Ishikawa (cell line): ENCODE measurements at regions not wholly inside any gene's neighbourhood (a gene's known extent, or its start where the extent isn't known, plus 50 kb on each side); places are given as distances from the start of the nearest gene placed in this dataset.

Experiments
- CEBPB ChIP-seq: IDR thresholded peaks from 2 replicates; pipeline ENCODE4 v1.6.1; 2012
- CREB1 ChIP-seq: IDR thresholded peaks from 2 replicates; pipeline ENCODE4 v1.6.1; 2012; ENCODE audit warnings: low read depth
- EGR1 ChIP-seq: IDR thresholded peaks from 2 replicates; pipeline ENCODE4 v1.6.1; 2012
- EP300 ChIP-seq: IDR thresholded peaks from 2 replicates; pipeline ENCODE4 v1.6.1; 2012; ENCODE audit warnings: borderline replicate concordance
- FOXM1 ChIP-seq: IDR thresholded peaks from 2 replicates; pipeline ENCODE4 v1.6.1; 2012; ENCODE audit warnings: low read depth, borderline replicate concordance
- NFIC ChIP-seq: IDR thresholded peaks from 2 replicates; pipeline ENCODE4 v1.6.1; 2012
- RAD21 ChIP-seq: IDR thresholded peaks from 2 replicates; pipeline ENCODE4 v1.6.1; 2012; ENCODE audit warnings: low read depth
- TAF1 ChIP-seq: IDR thresholded peaks from 2 replicates; pipeline ENCODE4 v1.6.1; 2012; ENCODE audit warnings: low read depth, mild to moderate bottlenecking
- TCF12 ChIP-seq: IDR thresholded peaks from 2 replicates; pipeline ENCODE4 v1.6.1; 2012; ENCODE audit warnings: low read depth
- TEAD4 ChIP-seq: IDR thresholded peaks from 2 replicates; pipeline ENCODE4 v1.6.1; 2012
- YY1 ChIP-seq: IDR thresholded peaks from 2 replicates; pipeline ENCODE4 v1.6.1; 2012; ENCODE audit warnings: low read depth
- ZBTB7A ChIP-seq: IDR thresholded peaks from 2 replicates; pipeline ENCODE4 v1.6.1; 2012; ENCODE audit warnings: low read depth
- TF ChIP-seq, protein P1 (sequence below): IDR thresholded peaks from 2 replicates; pipeline ENCODE4 v1.6.1; 2012; ENCODE audit warnings: low read depth, mild to moderate bottlenecking
- TF ChIP-seq, protein P2 (sequence below): IDR thresholded peaks from 2 replicates; pipeline ENCODE4 v1.6.1; 2012
- TF ChIP-seq, protein P3 (sequence below): IDR thresholded peaks from 2 replicates; pipeline ENCODE4 v1.6.1; 2012

DNA sequence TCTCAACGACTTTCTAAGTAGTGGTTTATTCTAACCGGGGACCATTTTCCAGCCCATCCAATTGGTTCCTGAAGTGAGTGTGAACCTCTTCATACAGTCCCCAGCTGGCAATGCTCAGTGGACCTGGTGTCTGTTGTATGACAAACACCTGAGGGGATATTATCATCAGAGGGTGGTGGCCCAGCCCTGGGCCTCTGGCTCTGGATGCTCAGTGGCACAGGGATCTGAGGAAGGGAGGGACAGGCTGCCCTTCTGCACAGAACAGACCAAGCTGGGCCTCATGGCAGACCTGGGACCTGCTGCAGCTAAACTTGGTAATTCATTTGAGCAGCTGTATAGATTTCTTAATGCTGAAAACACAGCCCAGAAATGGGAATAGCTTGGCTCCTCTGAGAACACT, 72.6 kb downstream of the IRX5 start:
- TF ChIP-seq TCF12: no peak
- TF ChIP-seq, protein P1, sequence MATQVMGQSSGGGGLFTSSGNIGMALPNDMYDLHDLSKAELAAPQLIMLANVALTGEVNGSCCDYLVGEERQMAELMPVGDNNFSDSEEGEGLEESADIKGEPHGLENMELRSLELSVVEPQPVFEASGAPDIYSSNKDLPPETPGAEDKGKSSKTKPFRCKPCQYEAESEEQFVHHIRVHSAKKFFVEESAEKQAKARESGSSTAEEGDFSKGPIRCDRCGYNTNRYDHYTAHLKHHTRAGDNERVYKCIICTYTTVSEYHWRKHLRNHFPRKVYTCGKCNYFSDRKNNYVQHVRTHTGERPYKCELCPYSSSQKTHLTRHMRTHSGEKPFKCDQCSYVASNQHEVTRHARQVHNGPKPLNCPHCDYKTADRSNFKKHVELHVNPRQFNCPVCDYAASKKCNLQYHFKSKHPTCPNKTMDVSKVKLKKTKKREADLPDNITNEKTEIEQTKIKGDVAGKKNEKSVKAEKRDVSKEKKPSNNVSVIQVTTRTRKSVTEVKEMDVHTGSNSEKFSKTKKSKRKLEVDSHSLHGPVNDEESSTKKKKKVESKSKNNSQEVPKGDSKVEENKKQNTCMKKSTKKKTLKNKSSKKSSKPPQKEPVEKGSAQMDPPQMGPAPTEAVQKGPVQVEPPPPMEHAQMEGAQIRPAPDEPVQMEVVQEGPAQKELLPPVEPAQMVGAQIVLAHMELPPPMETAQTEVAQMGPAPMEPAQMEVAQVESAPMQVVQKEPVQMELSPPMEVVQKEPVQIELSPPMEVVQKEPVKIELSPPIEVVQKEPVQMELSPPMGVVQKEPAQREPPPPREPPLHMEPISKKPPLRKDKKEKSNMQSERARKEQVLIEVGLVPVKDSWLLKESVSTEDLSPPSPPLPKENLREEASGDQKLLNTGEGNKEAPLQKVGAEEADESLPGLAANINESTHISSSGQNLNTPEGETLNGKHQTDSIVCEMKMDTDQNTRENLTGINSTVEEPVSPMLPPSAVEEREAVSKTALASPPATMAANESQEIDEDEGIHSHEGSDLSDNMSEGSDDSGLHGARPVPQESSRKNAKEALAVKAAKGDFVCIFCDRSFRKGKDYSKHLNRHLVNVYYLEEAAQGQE: no peak
- no peak for TF ChIP-seq ZBTB7A

DNA sequence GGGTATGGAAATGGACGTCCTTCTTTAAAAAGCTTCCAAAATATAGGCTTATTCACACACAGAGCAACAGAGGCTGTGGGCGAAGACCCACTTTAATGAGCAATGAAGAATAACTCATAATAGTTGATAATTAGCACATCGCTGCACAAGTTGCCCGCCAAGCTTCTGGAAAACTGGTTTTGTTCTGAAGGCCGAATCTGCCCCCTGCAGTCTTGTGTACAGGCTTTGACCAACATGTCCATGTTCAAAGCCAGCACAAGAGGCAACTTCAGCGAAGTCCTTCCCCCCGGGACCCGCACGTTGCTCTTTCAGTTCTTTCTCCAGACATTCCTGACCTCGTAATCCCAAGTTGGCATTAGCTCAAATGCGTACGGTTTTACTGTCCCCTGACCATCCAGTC, 73.3 kb downstream of the IRX5 start:
- TF ChIP-seq ZBTB7A (no peak), RAD21 (no peak), NFIC (no peak), TCF12 (no peak), FOXM1 (no peak), CREB1 (no peak), TEAD4 (no peak), CEBPB (no peak), EGR1 (no peak), EP300 (no peak), TAF1 (no peak), YY1 (no peak)
- TF ChIP-seq, protein P2, sequence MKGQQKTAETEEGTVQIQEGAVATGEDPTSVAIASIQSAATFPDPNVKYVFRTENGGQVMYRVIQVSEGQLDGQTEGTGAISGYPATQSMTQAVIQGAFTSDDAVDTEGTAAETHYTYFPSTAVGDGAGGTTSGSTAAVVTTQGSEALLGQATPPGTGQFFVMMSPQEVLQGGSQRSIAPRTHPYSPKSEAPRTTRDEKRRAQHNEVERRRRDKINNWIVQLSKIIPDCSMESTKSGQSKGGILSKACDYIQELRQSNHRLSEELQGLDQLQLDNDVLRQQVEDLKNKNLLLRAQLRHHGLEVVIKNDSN: no peak
- TF ChIP-seq, protein P3, sequence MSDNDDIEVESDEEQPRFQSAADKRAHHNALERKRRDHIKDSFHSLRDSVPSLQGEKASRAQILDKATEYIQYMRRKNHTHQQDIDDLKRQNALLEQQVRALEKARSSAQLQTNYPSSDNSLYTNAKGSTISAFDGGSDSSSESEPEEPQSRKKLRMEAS: no peak
- TF ChIP-seq, protein P1: no peak

DNA sequence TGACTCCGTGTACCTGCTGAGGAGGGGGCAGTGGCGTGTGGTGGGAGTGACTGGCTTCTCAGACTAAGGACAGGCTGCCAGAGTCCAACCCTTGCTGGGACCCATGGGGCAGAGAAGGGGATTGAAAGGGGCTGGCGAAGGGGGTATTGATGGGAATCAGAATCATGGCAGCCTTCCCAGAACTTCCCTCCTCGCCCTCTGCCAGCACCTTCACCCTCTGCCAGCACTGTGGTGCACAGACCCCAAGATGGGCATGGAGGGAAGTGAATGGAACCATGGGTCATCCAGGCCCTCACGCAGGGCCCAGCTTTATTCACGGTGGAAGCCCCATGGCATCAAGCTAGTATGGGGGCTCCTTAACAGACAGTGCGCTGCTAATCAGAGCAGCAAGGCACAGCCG, 76.8 kb downstream of the IRX5 start:
- TF ChIP-seq FOXM1: no peak
- TF ChIP-seq TEAD4: no peak
- no peak for TF ChIP-seq TCF12
- TF ChIP-seq NFIC: no peak
- TF ChIP-seq TAF1: no peak
- TF ChIP-seq, protein P2: no peak
- TF ChIP-seq, protein P1: no peak
- TF ChIP-seq CREB1: no peak
- no peak for TF ChIP-seq YY1

DNA sequence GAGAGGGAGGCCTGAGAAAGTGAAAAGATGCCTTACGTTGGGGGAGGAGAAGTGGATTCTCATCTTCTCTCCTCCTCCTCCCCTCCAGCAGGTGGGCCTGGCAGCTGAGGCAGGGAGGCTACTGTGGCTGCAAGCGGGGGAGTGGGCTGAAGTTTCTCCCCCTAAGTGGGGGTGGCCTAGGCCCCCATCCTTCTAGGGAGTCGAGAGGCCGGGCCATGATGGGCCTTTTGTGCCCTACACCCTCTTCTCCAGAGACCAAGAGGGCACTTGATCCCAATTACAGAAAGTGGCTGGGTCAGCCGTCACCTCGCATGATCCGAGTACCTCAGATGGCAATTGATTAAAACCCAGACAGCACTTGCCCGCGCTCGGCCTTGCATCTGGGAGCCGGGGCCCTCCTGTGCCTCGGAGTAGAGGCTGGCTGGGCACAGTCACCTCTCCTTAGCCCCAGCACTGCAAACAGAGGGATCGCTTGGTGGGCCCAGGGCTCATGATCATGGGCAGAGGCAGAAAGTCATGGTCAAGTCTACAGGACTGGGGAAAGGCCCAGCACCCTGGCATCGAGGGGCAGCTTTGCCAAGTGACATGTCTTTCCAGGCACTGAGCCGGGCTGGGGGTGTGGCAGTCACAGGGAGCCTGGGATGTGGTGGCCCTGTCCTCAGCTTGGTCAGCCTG, 78.3 kb downstream of the IRX5 start:
- TF ChIP-seq ZBTB7A (no peak), TCF12 (no peak), FOXM1 (no peak), EGR1 (no peak), TAF1 (no peak), CEBPB (no peak), TEAD4 (no peak)
- TF ChIP-seq, protein P3: no peak

DNA sequence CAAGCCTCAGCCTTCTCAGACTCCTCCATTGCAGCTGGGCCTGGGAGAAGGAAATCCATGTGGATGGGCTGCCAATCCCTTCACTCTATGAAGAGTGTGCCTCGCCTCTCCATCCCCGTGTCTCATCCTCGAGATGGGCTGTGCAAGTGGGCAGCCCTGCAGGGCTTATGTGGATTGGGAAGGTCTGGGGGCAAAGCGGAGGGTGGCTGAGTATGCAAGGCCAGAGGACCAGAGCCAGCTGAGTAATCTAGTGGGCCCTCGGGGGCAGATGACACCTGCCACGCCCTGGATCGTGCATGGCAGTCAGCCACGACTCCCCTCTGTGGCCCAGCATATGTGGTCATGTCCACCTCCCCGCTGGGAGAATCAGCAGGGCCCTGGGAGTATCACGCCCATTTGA, 78.9 kb downstream of the IRX5 start:
- no peak for TF ChIP-seq RAD21
- TF ChIP-seq TEAD4: no peak
- TF ChIP-seq, protein P3: no peak
- TF ChIP-seq NFIC: no peak
- TF ChIP-seq CEBPB: no peak
- TF ChIP-seq ZBTB7A: no peak
- TF ChIP-seq, protein P1: no peak
- TF ChIP-seq YY1: no peak
- TF ChIP-seq TAF1: no peak
- no peak for TF ChIP-seq FOXM1
- TF ChIP-seq TCF12: no peak
- TF ChIP-seq, protein P2: no peak
- TF ChIP-seq EGR1: no peak
- TF ChIP-seq EP300: no peak
